H1 (cell line): ENCODE measurements at regions not wholly inside any gene's neighbourhood (a gene's known extent, or its start where the extent isn't known, plus 50 kb on each side); places are given as distances from the start of the nearest gene placed in this dataset.

ENCODE experiments used
- EGR1 ChIP-seq: IDR thresholded peaks from 2 replicates; pipeline ENCODE4 v1.6.1; 2011; ENCODE audit warnings: low read depth, low read length, borderline replicate concordance
- POLR2AphosphoS5 ChIP-seq: IDR thresholded peaks from 2 replicates; pipeline ENCODE4 v1.6.1; 2011; ENCODE audit warnings: low read depth, low read length
- TF ChIP-seq, protein P1 (sequence below), 3 experiments: IDR thresholded peaks; 1 replicate in 2 of 3; 2 replicates in 1 of 3; pipeline versions ENCODE4 v1.5.1 to v1.6.1; 2011; ENCODE audit warnings: low read length in 3 of 3, mild to moderate bottlenecking in 3 of 3, inconsistent platforms in 2 of 3, low read depth in 1 of 3, moderate library complexity in 1 of 3; ENCODE audit not compliant: insufficient read depth in 1 of 3; ENCODE audit errors: control extremely low read depth in 1 of 3

DNA sequence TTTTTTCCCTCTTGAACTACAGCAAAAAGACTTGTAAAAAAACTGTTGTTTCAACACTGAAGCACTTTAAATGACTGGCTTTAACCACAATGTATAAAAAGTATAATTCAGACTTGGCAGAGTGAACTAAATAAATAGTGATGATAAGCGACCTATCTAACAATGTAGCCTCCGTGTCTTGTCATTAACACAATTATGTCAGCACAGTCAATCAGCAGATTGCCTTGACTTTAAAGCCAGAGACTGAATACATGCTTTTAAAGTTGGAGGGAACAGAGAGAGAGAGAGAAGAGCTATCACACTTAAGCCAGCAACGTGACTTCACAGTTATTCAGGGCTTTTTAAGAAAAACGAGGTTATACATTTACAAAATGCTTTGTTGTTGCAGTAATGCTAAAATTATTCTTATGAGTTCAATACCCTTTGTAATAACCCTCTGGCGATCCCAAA is 378.1 kb downstream of the LMO4 start:
- TF ChIP-seq, protein P1, sequence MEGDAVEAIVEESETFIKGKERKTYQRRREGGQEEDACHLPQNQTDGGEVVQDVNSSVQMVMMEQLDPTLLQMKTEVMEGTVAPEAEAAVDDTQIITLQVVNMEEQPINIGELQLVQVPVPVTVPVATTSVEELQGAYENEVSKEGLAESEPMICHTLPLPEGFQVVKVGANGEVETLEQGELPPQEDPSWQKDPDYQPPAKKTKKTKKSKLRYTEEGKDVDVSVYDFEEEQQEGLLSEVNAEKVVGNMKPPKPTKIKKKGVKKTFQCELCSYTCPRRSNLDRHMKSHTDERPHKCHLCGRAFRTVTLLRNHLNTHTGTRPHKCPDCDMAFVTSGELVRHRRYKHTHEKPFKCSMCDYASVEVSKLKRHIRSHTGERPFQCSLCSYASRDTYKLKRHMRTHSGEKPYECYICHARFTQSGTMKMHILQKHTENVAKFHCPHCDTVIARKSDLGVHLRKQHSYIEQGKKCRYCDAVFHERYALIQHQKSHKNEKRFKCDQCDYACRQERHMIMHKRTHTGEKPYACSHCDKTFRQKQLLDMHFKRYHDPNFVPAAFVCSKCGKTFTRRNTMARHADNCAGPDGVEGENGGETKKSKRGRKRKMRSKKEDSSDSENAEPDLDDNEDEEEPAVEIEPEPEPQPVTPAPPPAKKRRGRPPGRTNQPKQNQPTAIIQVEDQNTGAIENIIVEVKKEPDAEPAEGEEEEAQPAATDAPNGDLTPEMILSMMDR (IDR thresholded peaks at IDR 0.05; ENCODE audit: control extremely low read depth in 1 of 3, insufficient read depth in 1 of 3, low read depth in 1 of 3, low read length in 3 of 3), result no peak
- TF ChIP-seq EGR1, result no peak
- no peak for TF ChIP-seq POLR2AphosphoS5
